Stomach (tissue), 8 donors: ENCODE measurements at regions not wholly inside any gene's neighbourhood (a gene's known extent, or its start where the extent isn't known, plus 50 kb on each side); places are given as distances from the start of the nearest gene placed in this dataset.

Experiments
- DNase-seq, 2 donors: peaks; one replicate each; pipeline versions ENCODE4 v3.0.0 to v3.0.0-alpha.2; 2013 to 2019
- H3K27ac ChIP-seq, 5 donors: fragments of 200-600 bp in 4 of 5; sonication (generic) in 4 of 5; one replicate each; pipeline ENCODE4 v1.5.1; 2013 to 2019; ENCODE audit warnings: mild to moderate bottlenecking in 1 of 5, moderate library complexity in 1 of 5
- H3K27me3 ChIP-seq, 3 donors: fragments of 200-600 bp; sonication (generic); one replicate each; pipeline ENCODE4 v1.5.1; 2017 to 2019; ENCODE audit warnings: mixed run types in 1 of 3
- H3K36me3 ChIP-seq, 4 donors: fragments of 200-600 bp; sonication (generic); 1 replicate in 3 of 4; 2 replicates in 1 of 4; pipeline ENCODE4 v1.5.1; 2016 to 2019
- H3K4me1 ChIP-seq, 4 donors: fragments of 200-600 bp; sonication (generic); one replicate each; pipeline ENCODE4 v1.5.1; 2016 to 2019
- H3K4me3 ChIP-seq, 4 donors: fragments of 200-600 bp; sonication (generic) in 3 of 4; one replicate each; pipeline ENCODE4 v1.5.1; 2016 to 2019; ENCODE audit warnings: mild to moderate bottlenecking in 1 of 4
- H3K9me3 ChIP-seq, 4 donors: fragments of 200-600 bp; sonication (generic); one replicate each; pipeline ENCODE4 v1.5.1; 2016 to 2019
- CTCF ChIP-seq, 7 experiments: fragments of 450-650 bp in 4 of 7; fragments of 200-600 bp in 3 of 7; sonication (generic) in 3 of 7; IDR thresholded peaks; one replicate each; pipeline ENCODE4 v1.5.1; 2016 to 2019; ENCODE audit warnings: antibody characterized with exemption in 7 of 7, control low read depth in 2 of 7, mild to moderate bottlenecking in 1 of 7
- EP300 ChIP-seq: sonication (generic); formaldehyde crosslinking; IDR thresholded peaks from one replicate; pipeline ENCODE4 v1.6.1; 2017; ENCODE audit warnings: antibody characterized with exemption
- POLR2A ChIP-seq, 4 donors: fragments of 450-650 bp; IDR thresholded peaks; one replicate each; pipeline ENCODE4 v1.6.1; 2016; ENCODE audit warnings: antibody characterized with exemption in 4 of 4, control low read depth in 2 of 4, mild to moderate bottlenecking in 1 of 4, moderate library complexity in 1 of 4
- POLR2AphosphoS5 ChIP-seq, 3 donors: sonication (generic); formaldehyde crosslinking; IDR thresholded peaks; one replicate each; pipeline ENCODE4 v1.6.1; 2016; ENCODE audit warnings: antibody characterized with exemption in 3 of 3
- WGBS, 5 donors: extraction: QIAGEN DNeasy Blood & Tissue Kit in 3 of 5; methylation state at CpG; one replicate each; pipeline versions ENCODE4 v1.1.5 to v1.1.7; 2013 to 2018; 5-methylcytosine and 5-hydroxymethylcytosine counted together
- intact Hi-C: fragments of 100-400 bp; cut with DNase I; formaldehyde crosslinking; loops from one replicate; pipeline ENCODE4 v1.15.1; 2023; ENCODE audit warnings: low total_unique reads
- donor health status: healthy with polysubstance abuse.
- donor health status: Bipolar disorder and iron deficiency.
- donor health status: healthy.

GRCh38 chr2:129699781-129700573 is 279.5 kb upstream of the RAB6C start:
- no peaks in the 10 kb centered on the region for H3K4me1 ChIP-seq
- 80 to 86% (median 82%) methylated on average over 10 of the region's 10 CpGs for whole genome bisulfite sequencing, 5 donors
- H3K27ac ChIP-seq = no peak overlapping the region
- no peaks in the 10 kb centered on the region for H3K27me3 ChIP-seq
- DNase-seq = no peak
- no peaks in the 10 kb centered on the region for H3K36me3 ChIP-seq
- TF ChIP-seq EP300 (no peak), POLR2A (IDR thresholded peaks at IDR 0.05) (no peak), POLR2AphosphoS5 (IDR thresholded peaks at IDR 0.05) (no peak), CTCF (IDR thresholded peaks at IDR 0.05) (no peak)
- intact Hi-C loops = no loop called here
- no peak overlapping the region for H3K4me3 ChIP-seq
- peaks cover 0 to 5% (median 0%) of the 10 kb centered on the region in 4 donors for H3K9me3 ChIP-seq

GRCh38 chr2:129702416-129703176 is 276.9 kb upstream of the RAB6C start:
- H3K27me3 ChIP-seq = no peaks in the 10 kb centered on the region
- no peaks in the 10 kb centered on the region for H3K9me3 ChIP-seq
- TF ChIP-seq POLR2AphosphoS5 (IDR thresholded peaks at IDR 0.05) (no peak), CTCF (IDR thresholded peaks at IDR 0.05) (no peak), EP300 (no peak), POLR2A (IDR thresholded peaks at IDR 0.05) (no peak)
- DNase-seq = no peak
- H3K4me1 ChIP-seq = no peaks in the 10 kb centered on the region
- H3K27ac ChIP-seq = no peak overlapping the region
- WGBS, 5 donors = 68 to 78% (median 74%) methylated on average over 4 of the region's 4 CpGs
- intact Hi-C loops = no loop called here
- no peak overlapping the region for H3K4me3 ChIP-seq
- H3K36me3 ChIP-seq = no peaks in the 10 kb centered on the region

DNA sequence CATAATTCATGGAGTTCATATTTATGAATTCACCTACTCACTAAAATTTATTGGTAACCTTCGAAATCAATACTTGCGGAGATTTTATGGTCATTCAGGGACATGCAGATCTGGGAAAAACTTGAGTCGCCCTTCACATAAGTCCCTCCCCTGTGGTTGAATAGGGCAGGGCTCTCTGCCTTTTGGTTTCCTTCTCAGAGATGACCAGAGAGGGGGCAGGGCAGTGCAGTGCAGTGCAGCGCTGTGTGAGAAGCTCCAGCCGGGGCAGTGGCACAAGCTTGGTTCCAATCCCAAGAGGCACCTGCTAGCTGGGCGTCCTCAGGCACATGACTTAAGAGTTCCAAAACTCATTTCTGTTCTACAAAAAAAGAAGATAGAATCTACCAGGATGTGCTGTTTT is 274.4 kb upstream of the RAB6C start:
- TF ChIP-seq EP300 = no peak
- no peak for TF ChIP-seq CTCF (IDR thresholded peaks at IDR 0.05)
- no peak for TF ChIP-seq POLR2AphosphoS5 (IDR thresholded peaks at IDR 0.05)
- no peak for TF ChIP-seq POLR2A (IDR thresholded peaks at IDR 0.05)

DNA sequence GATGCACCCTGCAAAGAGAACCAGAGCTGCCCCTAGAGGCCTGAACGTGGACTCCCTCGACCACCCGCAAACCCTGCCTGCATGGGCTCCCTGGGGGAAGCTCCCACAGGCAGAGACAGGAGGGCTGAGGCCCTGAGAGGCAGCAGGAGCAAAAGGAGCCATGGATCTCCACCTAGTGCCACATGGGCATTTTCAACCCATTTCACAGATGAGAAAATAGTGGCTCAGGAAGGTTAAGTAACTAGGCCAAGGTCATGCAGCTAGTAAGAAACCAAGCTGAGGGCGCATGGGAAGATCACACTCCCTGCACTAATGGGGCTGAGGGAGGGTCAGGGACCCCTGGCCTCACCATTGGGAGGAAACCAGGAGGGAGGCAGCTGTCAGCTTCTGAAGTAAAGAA is 271.7 kb upstream of the RAB6C start:
- no peak for DNase-seq
- TF ChIP-seq POLR2A (IDR thresholded peaks at IDR 0.05) (no peak), POLR2AphosphoS5 (IDR thresholded peaks at IDR 0.05) (no peak), CTCF (IDR thresholded peaks at IDR 0.05) (no peak), EP300 (no peak)
- intact Hi-C loops = no loop called here
- Histone ChIP-seq H3K27ac (no peak overlapping the region), H3K36me3 (no peaks in the 10 kb centered on the region), H3K27me3 (no peaks in the 10 kb centered on the region), H3K9me3 (no peaks in the 10 kb centered on the region), H3K4me1 (no peaks in the 10 kb centered on the region), H3K4me3 (no peak overlapping the region)
- 90 to 100% (median 93%) methylated on average over 1 to 4 of the region's 4 CpGs for WGBS, 5 donors

More for the DNA sequence above, 274.4 kb upstream of the RAB6C start:
- no peak overlapping the region for H3K27ac ChIP-seq
- no peaks in the 10 kb centered on the region for H3K9me3 ChIP-seq
- intact Hi-C loops = no loop called here
- no peaks in the 10 kb centered on the region for H3K27me3 ChIP-seq
- no peak for DNase-seq
- H3K4me1 ChIP-seq = no peaks in the 10 kb centered on the region
- 86 to 92% (median 92%) methylated on average over 6 of the region's 6 CpGs for WGBS, 5 donors
- no peak overlapping the region for H3K4me3 ChIP-seq
- no peaks in the 10 kb centered on the region for H3K36me3 ChIP-seq
